HT-29 (cell line): ENCODE measurements at regions not wholly inside any gene's neighbourhood (a gene's known extent, or its start where the extent isn't known, plus 50 kb on each side); places are given as distances from the start of the nearest gene placed in this dataset.
A peak's percentile ranks its signal among the peaks of the same experiment; 100 is the strongest.
"Not testable (repeated sequence)": the region's sequence is repeated elsewhere in the genome, so short reads cannot be mapped to it uniquely, and the experiment has no call there.

Experiments
- DNase-seq: peaks from one replicate; pipeline ENCODE4 v3.0.0-alpha.2; 2015; ENCODE audit warnings: low spot score

GRCh38 chr18:66873899-66874298 lies 270.0 kb upstream of the CDH19 start:
- no peak for DNase-seq

GRCh38 chr18:66872277-66872676 lies 268.4 kb upstream of the CDH19 start:
- DNase-seq: peak; percentile 25

GRCh38 chr18:66867653-66868052 lies 263.8 kb upstream of the CDH19 start:
- DNase-seq: no peak

- not testable (repeated sequence) for DNase-seq
Measured at GRCh38 chr18:66866427-66866940, 262.6 kb upstream of the CDH19 start.

- DNase-seq: no peak
Measured at GRCh38 chr18:66838340-66838987, 234.6 kb upstream of the CDH19 start.

GRCh38 chr18:66833646-66834045 lies 229.8 kb upstream of the CDH19 start:
- DNase-seq: no peak

- no peak for DNase-seq
Measured at GRCh38 chr18:66826211-66826610, 222.3 kb upstream of the CDH19 start.

- no peak for DNase-seq
Measured at GRCh38 chr18:66825347-66825746, 221.5 kb upstream of the CDH19 start.

GRCh38 chr18:66819235-66819634 lies 215.3 kb upstream of the CDH19 start:
- DNase-seq: peak; percentile 14

- no peak for DNase-seq
Measured at GRCh38 chr18:66813138-66813537, 209.2 kb upstream of the CDH19 start.

GRCh38 chr18:66795051-66795450 lies 191.2 kb upstream of the CDH19 start:
- DNase-seq: no peak

- no peak for DNase-seq
Measured at GRCh38 chr18:66792466-66792865, 188.6 kb upstream of the CDH19 start.

GRCh38 chr18:66780609-66781008 lies 176.7 kb upstream of the CDH19 start:
- DNase-seq: no peak

- DNase-seq: no peak
Measured at GRCh38 chr18:66778048-66778447, 174.2 kb upstream of the CDH19 start.

- no peak for DNase-seq
Measured at GRCh38 chr18:66769375-66769774, 165.5 kb upstream of the CDH19 start.

- no peak for DNase-seq
Measured at GRCh38 chr18:66764230-66764629, 160.3 kb upstream of the CDH19 start.

GRCh38 chr18:66761166-66761565 lies 157.3 kb upstream of the CDH19 start:
- DNase-seq: no peak

- DNase-seq: no peak
Measured at GRCh38 chr18:66760559-66760958, 156.7 kb upstream of the CDH19 start.

- no peak for DNase-seq
Measured at GRCh38 chr18:66759050-66759828, 155.3 kb upstream of the CDH19 start.

- no peak for DNase-seq
Measured at GRCh38 chr18:66757946-66758345, 154.1 kb upstream of the CDH19 start.

- no peak for DNase-seq
Measured at GRCh38 chr18:66754335-66754734, 150.4 kb upstream of the CDH19 start.

GRCh38 chr18:66752733-66753132 lies 148.8 kb upstream of the CDH19 start:
- no peak for DNase-seq

- no peak for DNase-seq
Measured at GRCh38 chr18:66749481-66750035, 145.7 kb upstream of the CDH19 start.
